ENCODE measurements at regions not wholly inside any gene's neighbourhood (a gene's known extent, or its start where the extent isn't known, plus 50 kb on each side); places are given as distances from the start of the nearest gene placed in this dataset.

- 0 out of 2 replicates have a peak, but pooled peaks cover 10% of the 10 kb centered on the region for H3K27me3 ChIP-seq (ENCODE audit: insufficient read depth, low read length)
- H2AFZ ChIP-seq (ENCODE audit: low read length), result no peak overlapping the region
- H3K4me1 ChIP-seq (ENCODE audit: insufficient read depth, low read length, severe bottlenecking), result no peaks in the 10 kb centered on the region
- no peaks in the 10 kb centered on the region for H3K9me2 ChIP-seq (ENCODE audit: low read depth, low read length)
- no peak overlapping the region for H3K4me3 ChIP-seq (ENCODE audit: low read depth, low read length, poor library complexity, severe bottlenecking)
- TF ChIP-seq CTCF (IDR thresholded peaks at IDR 0.05; ENCODE audit: low read length), result no peak
- no peak for TF ChIP-seq EZH2 (IDR thresholded peaks at IDR 0.05; ENCODE audit: borderline replicate concordance, low read length)
- H3K4me2 ChIP-seq (ENCODE audit: low read length), result no peak overlapping the region
- H3K79me2 ChIP-seq (ENCODE audit: insufficient read depth, low read length), result no peaks in the 10 kb centered on the region
- no peak overlapping the region for H3K27ac ChIP-seq (ENCODE audit: low read depth, low read length, poor library complexity, severe bottlenecking)
- H3K36me3 ChIP-seq (ENCODE audit: insufficient read depth, low read length), result no peaks in the 10 kb centered on the region
- H3F3A ChIP-seq (ENCODE audit: insufficient read depth, low read length), result no peaks in the 10 kb centered on the region
- no peaks in the 10 kb centered on the region for H3K9me3 ChIP-seq (ENCODE audit: low read length)
- H3K9ac ChIP-seq (ENCODE audit: low read length), result no peak overlapping the region
- H4K20me1 ChIP-seq (ENCODE audit: insufficient read depth, low read length), result no peaks in the 10 kb centered on the region
Observed at GRCh38 chr2:38427936-38428335, 50.9 kb upstream of the ATL2 start.

GRCh38 chr2:38427054-38427453 lies 50.0 kb upstream of the ATL2 start:
- H3K4me3 ChIP-seq (ENCODE audit: low read depth, low read length, poor library complexity, severe bottlenecking), result no peak overlapping the region
- no peak overlapping the region for H2AFZ ChIP-seq (ENCODE audit: low read length)
- TF ChIP-seq EZH2 (IDR thresholded peaks at IDR 0.05; ENCODE audit: borderline replicate concordance, low read length) (no peak), CTCF (IDR thresholded peaks at IDR 0.05; ENCODE audit: low read length) (no peak)
- no peak overlapping the region for H3K27ac ChIP-seq (ENCODE audit: low read depth, low read length, poor library complexity, severe bottlenecking)
- no peaks in the 10 kb centered on the region for H3K9me2 ChIP-seq (ENCODE audit: low read depth, low read length)
- no peaks in the 10 kb centered on the region for H3K79me2 ChIP-seq (ENCODE audit: insufficient read depth, low read length)
- H3F3A ChIP-seq (ENCODE audit: insufficient read depth, low read length), result no peaks in the 10 kb centered on the region
- H3K9me3 ChIP-seq (ENCODE audit: low read length), result no peaks in the 10 kb centered on the region
- H3K27me3 ChIP-seq (ENCODE audit: insufficient read depth, low read length), result 0 out of 2 replicates have a peak, but pooled peaks cover 10% of the 10 kb centered on the region
- no peaks in the 10 kb centered on the region for H4K20me1 ChIP-seq (ENCODE audit: insufficient read depth, low read length)
- no peak overlapping the region for H3K4me2 ChIP-seq (ENCODE audit: low read length)
- H3K36me3 ChIP-seq (ENCODE audit: insufficient read depth, low read length), result no peaks in the 10 kb centered on the region; the same call in 1 of the 2 replicates
- H3K9ac ChIP-seq (ENCODE audit: low read length), result no peak overlapping the region
- no peaks in the 10 kb centered on the region for H3K4me1 ChIP-seq (ENCODE audit: insufficient read depth, low read length, severe bottlenecking)

Measured in OCI-LY1 (cell line).